NCI-H128 (cell line): ENCODE measurements at regions not wholly inside any gene's neighbourhood (a gene's known extent, or its start where the extent isn't known, plus 50 kb on each side); places are given as distances from the start of the nearest gene placed in this dataset.

ENCODE experiments used
- DNase-seq: peaks from one replicate; lab custom pipeline; 2025; ENCODE audit not compliant: unreplicated experiment; lab: John Stamatoyannopoulos, UW

GRCh38 chr17:71287071-71287823 lies 833.6 kb upstream of the SOX9 start:
- DNase-seq: no peak

GRCh38 chr17:71292006-71292405 lies 828.8 kb upstream of the SOX9 start:
- no peak for DNase-seq

GRCh38 chr17:71296005-71296404 lies 824.8 kb upstream of the SOX9 start:
- DNase-seq: no peak

GRCh38 chr17:71301063-71301462 lies 819.8 kb upstream of the SOX9 start:
- DNase-seq: no peak

GRCh38 chr17:71302721-71303549 lies 817.9 kb upstream of the SOX9 start:
- no peak for DNase-seq

GRCh38 chr17:71304498-71305158 lies 816.2 kb upstream of the SOX9 start:
- DNase-seq: no peak

GRCh38 chr17:71313866-71314265 lies 807.0 kb upstream of the SOX9 start:
- no peak for DNase-seq

GRCh38 chr17:71315568-71315967 lies 805.3 kb upstream of the SOX9 start:
- no peak for DNase-seq

- DNase-seq: no peak
These were observed 804.5 kb upstream of the SOX9 start for GRCh38 chr17:71316176-71316897.

GRCh38 chr17:71320009-71320796 lies 800.6 kb upstream of the SOX9 start:
- DNase-seq: no peak

GRCh38 chr17:71325117-71325516 lies 795.7 kb upstream of the SOX9 start:
- DNase-seq: no peak

- no peak for DNase-seq
These were observed 794.9 kb upstream of the SOX9 start for GRCh38 chr17:71325886-71326285.

- no peak for DNase-seq
These were observed 793.3 kb upstream of the SOX9 start for GRCh38 chr17:71327376-71328059.

GRCh38 chr17:71329310-71330098 lies 791.3 kb upstream of the SOX9 start:
- no peak for DNase-seq

GRCh38 chr17:71330099-71330375 lies 790.8 kb upstream of the SOX9 start:
- DNase-seq: no peak

- no peak for DNase-seq
These were observed 789.0 kb upstream of the SOX9 start for GRCh38 chr17:71331754-71332325.

- DNase-seq: no peak
These were observed 786.6 kb upstream of the SOX9 start for GRCh38 chr17:71334048-71334751.

- no peak for DNase-seq
These were observed 785.6 kb upstream of the SOX9 start for GRCh38 chr17:71335212-71335611.
